8988T (cell line): ENCODE measurements at regions not wholly inside any gene's neighbourhood (a gene's known extent, or its start where the extent isn't known, plus 50 kb on each side); places are given as distances from the start of the nearest gene placed in this dataset.

Source experiments
- DNase-seq: peaks from one replicate; pipeline ENCODE4 v3.0.0; 2011

- DNase-seq, result no peak
Measured at GRCh38 chr14:71523630-71524319, 408.5 kb upstream of the RGS6 start.

- no peak for DNase-seq
Measured at GRCh38 chr14:71524320-71524982, 407.8 kb upstream of the RGS6 start.

- DNase-seq, result no peak
Measured at GRCh38 chr14:71525663-71526221, 406.5 kb upstream of the RGS6 start.

- no peak for DNase-seq
Measured at GRCh38 chr14:71526388-71526787, 405.8 kb upstream of the RGS6 start.

GRCh38 chr14:71527838-71528237 is 404.4 kb upstream of the RGS6 start:
- DNase-seq, result no peak

GRCh38 chr14:71529848-71530247 is 402.4 kb upstream of the RGS6 start:
- no peak for DNase-seq

GRCh38 chr14:71532344-71532743 is 399.9 kb upstream of the RGS6 start:
- no peak for DNase-seq

GRCh38 chr14:71532790-71533189 is 399.4 kb upstream of the RGS6 start:
- DNase-seq, result no peak

GRCh38 chr14:71533390-71533789 is 398.8 kb upstream of the RGS6 start:
- DNase-seq, result no peak

- DNase-seq, result no peak
Measured at GRCh38 chr14:71533800-71534199, 398.4 kb upstream of the RGS6 start.

GRCh38 chr14:71534506-71534905 is 397.7 kb upstream of the RGS6 start:
- DNase-seq, result no peak

GRCh38 chr14:71536015-71536740 is 396.1 kb upstream of the RGS6 start:
- DNase-seq, result no peak

GRCh38 chr14:71536927-71537772 is 395.1 kb upstream of the RGS6 start:
- no peak for DNase-seq

GRCh38 chr14:71538288-71538687 is 393.9 kb upstream of the RGS6 start:
- DNase-seq, result no peak

GRCh38 chr14:71538938-71539649 is 393.1 kb upstream of the RGS6 start:
- no peak for DNase-seq

GRCh38 chr14:71539650-71540285 is 392.5 kb upstream of the RGS6 start:
- no peak for DNase-seq

GRCh38 chr14:71541271-71541670 is 391.0 kb upstream of the RGS6 start:
- DNase-seq, result no peak

- no peak for DNase-seq
Measured at GRCh38 chr14:71541973-71542690, 390.1 kb upstream of the RGS6 start.

- no peak for DNase-seq
Measured at GRCh38 chr14:71549421-71550050, 382.7 kb upstream of the RGS6 start.

- no peak for DNase-seq
Measured at GRCh38 chr14:71550367-71550766, 381.9 kb upstream of the RGS6 start.
